Retina (tissue), 1 donor: ENCODE measurements at regions not wholly inside any gene's neighbourhood (a gene's known extent, or its start where the extent isn't known, plus 50 kb on each side); places are given as distances from the start of the nearest gene placed in this dataset.
A peak's percentile ranks its signal among the peaks of the same experiment; 100 is the strongest.

Experiments
- DNase-seq: peaks from one replicate; pipeline ENCODE4 v3.0.0-alpha.2; 2016

GRCh38 chr22:44402196-44403111, 89.7 kb upstream of the SHISAL1 start:
- DNase-seq: peak; percentile 0

- peak; percentile 1 for DNase-seq
Measured at GRCh38 chr22:44401783-44402110, 89.0 kb upstream of the SHISAL1 start.

- no peak for DNase-seq
Measured at GRCh38 chr22:44400763-44401060, 88.0 kb upstream of the SHISAL1 start.

GRCh38 chr22:44399906-44400762, 87.4 kb upstream of the SHISAL1 start:
- peak; percentile 15 for DNase-seq

- DNase-seq: peak; percentile 4
Measured at GRCh38 chr22:44398856-44399837, 86.4 kb upstream of the SHISAL1 start.

GRCh38 chr22:44396727-44397722, 84.3 kb upstream of the SHISAL1 start:
- peak; percentile 51 for DNase-seq

- DNase-seq: peak; percentile 0
Measured at GRCh38 chr22:44396021-44396726, 83.4 kb upstream of the SHISAL1 start.

GRCh38 chr22:44395118-44396005, 82.6 kb upstream of the SHISAL1 start:
- DNase-seq: peak; percentile 2

GRCh38 chr22:44394246-44395117, 81.7 kb upstream of the SHISAL1 start:
- peak; percentile 1 for DNase-seq

GRCh38 chr22:44393066-44393465, 80.3 kb upstream of the SHISAL1 start:
- no peak for DNase-seq

- DNase-seq: no peak
Measured at GRCh38 chr22:44392446-44392921, 79.7 kb upstream of the SHISAL1 start.

GRCh38 chr22:44391481-44392445, 79.0 kb upstream of the SHISAL1 start:
- no peak for DNase-seq

- no peak for DNase-seq
Measured at GRCh38 chr22:44391015-44391414, 78.3 kb upstream of the SHISAL1 start.

GRCh38 chr22:44390613-44390970, 77.8 kb upstream of the SHISAL1 start:
- no peak for DNase-seq

- no peak for DNase-seq
Measured at GRCh38 chr22:44389926-44390612, 77.3 kb upstream of the SHISAL1 start.

- DNase-seq: no peak
Measured at GRCh38 chr22:44389181-44389580, 76.4 kb upstream of the SHISAL1 start.

GRCh38 chr22:44387486-44387885, 74.7 kb upstream of the SHISAL1 start:
- DNase-seq: no peak
